NCI-H446 treated with DMSO at 0.1 percent for 48 hours (cell line): ENCODE measurements at regions not wholly inside any gene's neighbourhood (a gene's known extent, or its start where the extent isn't known, plus 50 kb on each side); places are given as distances from the start of the nearest gene placed in this dataset.
"Not testable (repeated sequence)": the region's sequence is repeated elsewhere in the genome, so short reads cannot be mapped to it uniquely, and the experiment has no call there.

Source experiments
- DNase-seq: peaks from one replicate; lab custom pipeline; 2025; lab: John Stamatoyannopoulos, UW

DNA sequence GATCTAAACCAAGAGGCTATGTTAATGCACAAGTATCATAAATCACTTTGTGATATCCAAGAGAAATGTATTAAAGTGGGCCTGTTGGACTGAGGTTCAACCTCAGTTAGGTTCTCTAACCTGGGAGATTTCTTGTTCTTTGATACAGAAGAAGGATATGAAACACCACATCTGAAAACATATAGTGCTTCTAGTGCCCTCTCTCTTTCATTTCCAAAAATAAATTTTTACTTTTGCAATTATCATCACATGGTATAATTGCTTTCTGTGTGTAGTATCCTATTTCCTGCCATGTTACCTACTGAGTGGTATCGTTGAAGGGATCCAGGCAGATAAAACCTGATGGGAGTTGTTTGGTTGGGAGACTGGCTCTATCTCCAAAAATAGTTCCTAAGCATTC lies 264.9 kb downstream of the CCER1 start:
- DNase-seq, result no peak

DNA sequence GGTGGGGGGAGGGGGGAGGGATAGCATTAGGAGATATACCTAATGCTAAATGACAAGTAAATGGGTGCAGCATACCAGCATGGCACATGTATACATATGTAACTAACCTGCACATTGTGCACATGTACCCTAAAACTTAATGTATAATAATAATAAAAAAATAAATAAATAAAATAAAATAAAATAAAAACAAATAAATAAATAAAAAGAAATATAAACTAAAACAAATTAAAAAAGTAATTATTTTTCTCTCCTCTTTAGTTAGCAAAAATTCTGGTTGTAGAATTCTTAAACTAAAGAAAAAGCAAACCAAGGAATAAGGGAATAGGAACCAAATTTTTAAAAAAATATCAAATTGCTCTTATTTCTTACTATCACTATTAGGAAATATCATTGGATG lies 267.3 kb downstream of the CCER1 start:
- DNase-seq, result not testable (repeated sequence)

- DNase-seq, result no peak
Observed at GRCh38 chr12:90683871-90684270, 271.1 kb downstream of the CCER1 start.

DNA sequence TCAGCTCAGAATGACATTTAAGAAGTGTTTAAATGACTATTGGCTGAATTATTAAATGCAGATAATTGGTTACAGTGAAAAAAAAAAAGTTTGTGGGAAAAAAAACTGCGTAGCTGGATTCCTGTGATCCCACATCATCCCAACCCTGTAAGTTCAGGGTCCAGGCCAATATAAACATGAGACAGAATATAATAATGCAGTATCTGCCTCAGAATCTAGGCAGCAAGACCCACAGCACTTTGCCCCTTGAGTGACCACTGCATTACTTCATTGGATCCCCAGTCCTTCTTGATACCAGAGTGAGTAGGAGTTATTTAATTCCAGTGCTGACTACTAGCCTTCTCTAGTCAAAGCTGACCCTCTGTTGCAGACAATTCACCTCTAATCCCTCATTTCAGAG lies 272.6 kb downstream of the CCER1 start:
- DNase-seq, result no peak

DNA sequence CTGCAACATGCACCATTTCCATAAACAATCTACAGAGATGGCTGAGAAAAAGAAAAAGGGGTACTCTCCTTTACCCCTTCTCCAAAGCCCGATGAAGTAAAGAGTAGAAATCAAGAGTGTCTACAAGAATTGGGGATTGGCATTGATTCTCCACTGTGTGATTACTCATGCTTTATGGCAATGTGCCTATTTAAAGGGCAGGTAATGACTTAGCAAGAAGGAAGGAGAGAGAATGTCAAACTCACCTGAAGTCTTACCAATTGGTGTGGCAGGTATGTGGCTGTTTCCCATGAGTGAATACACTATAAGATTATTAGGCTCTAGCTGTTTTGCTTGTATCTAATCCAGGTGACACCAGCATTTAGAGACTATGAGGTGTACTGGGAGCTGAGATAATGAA lies 275.3 kb downstream of the CCER1 start:
- no peak for DNase-seq

GRCh38 chr12:90677552-90677951 lies 277.4 kb downstream of the CCER1 start:
- DNase-seq, result no peak

DNA sequence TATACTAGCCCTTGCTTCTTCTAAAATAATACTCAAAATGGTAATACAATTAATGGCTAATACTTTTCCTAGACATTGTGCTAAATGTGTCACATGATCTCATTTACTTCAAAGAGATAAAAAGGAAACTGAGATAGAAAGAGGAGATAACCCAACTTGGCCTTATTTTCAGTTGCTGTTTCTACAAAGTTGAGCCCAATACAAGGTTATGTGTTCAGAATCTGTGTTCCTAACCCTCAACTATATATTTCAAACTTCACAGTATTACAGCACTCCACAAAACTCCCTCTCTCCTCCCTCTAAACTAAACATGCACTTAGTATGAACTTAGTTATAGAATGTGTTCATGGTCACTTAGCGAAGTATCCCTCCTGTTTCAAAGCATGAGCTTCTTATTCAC lies 277.9 kb downstream of the CCER1 start:
- DNase-seq, result no peak

GRCh38 chr12:90675106-90675505 lies 279.9 kb downstream of the CCER1 start:
- DNase-seq, result no peak

- DNase-seq, result no peak
Observed at GRCh38 chr12:90672081-90672480, 282.9 kb downstream of the CCER1 start.

- DNase-seq, result not testable (repeated sequence)
Observed at GRCh38 chr12:90663949-90664348, 291.0 kb downstream of the CCER1 start.

- DNase-seq, result no peak
Observed at GRCh38 chr12:90659060-90659459, 295.9 kb downstream of the CCER1 start.

DNA sequence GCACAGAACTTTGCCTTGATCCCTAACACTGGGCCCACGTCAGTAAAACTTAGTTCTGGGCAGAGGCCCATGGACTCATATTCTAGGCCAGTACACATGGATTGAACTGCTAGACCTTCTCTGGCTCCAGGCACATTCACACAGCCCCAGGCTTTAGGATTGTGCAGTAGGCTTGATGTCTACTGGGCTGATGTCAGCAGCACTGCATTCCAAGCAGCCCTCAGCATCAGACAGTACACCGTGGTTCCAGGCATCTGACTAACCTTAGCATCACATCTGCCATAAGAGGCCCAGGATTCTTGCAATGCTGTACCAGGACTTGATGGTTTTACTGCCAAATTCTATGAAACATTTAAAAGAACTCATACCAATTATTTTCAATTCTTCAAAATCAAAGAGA lies 301.9 kb downstream of the CCER1 start:
- DNase-seq, result no peak

- no peak for DNase-seq
Observed at GRCh38 chr12:90652280-90652679, 302.7 kb downstream of the CCER1 start.

DNA sequence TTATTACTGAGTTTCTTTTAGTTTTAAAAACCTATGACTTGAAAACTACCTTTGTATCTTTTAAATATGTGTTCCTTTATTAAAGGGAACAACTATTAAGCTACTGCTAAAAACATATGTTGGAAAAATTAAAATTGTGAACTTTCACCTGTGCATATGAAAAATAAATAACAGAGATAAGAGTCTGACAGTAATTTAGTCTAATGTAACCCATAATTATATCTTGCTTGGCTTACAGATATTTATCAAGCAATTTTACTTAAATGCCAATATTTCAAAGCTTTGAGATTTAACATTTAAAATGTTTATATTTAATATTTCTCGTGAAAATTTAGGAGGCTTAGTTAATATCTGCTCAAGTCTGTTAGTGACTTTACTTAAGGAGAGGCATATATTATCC lies 309.8 kb downstream of the CCER1 start:
- no peak for DNase-seq

DNA sequence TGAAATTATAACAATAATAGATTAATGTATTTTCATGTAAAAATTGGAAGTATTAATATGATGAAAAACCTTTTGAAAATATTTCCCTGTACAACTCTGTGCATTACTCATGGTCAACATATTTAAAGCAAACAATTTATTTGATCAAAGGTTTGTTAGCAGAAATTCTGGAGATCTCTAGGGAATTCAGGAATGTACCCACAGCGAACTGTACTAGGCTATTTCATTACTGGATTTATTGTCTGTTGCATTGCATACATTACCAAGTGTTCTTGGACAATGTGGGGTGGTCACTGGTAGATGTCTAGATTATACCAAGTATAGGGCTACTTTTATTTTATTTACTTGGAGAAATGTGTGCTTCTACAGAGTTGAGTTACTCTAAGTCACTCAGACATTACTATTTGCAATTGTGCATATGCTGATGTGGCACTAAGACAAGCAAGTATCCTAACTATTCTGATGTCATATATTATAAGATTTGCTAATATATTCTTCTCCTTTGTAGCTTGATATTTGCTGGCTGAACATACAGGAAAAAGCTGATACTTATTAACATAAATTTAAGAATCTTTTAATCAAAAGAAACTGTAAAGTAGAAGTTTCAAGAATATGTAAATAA lies 323.3 kb downstream of the CCER1 start:
- DNase-seq, result no peak

DNA sequence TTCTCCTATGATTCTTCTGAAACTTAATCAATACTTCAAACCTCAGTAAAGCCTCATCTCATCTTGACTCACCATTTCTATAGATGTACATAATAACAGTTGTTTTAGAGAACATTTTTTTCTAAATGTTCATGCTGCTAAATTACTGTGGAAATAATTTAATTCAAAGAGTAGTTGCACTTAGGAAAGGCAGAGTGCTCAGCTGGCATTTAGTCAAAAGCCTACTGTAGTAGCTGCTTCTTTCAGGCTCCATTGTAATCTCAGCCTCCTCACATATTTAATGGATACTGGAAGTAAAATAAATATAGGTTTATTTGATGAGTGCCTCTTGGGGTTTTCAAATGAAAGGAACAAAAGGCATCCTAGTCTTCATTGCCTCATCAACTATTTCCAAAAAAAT lies 325.0 kb downstream of the CCER1 start:
- no peak for DNase-seq

- no peak for DNase-seq
Observed at GRCh38 chr12:90628213-90628612, 326.8 kb downstream of the CCER1 start.

- DNase-seq, result no peak
Observed at GRCh38 chr12:90627180-90627896, 327.6 kb downstream of the CCER1 start.

- no peak for DNase-seq
Observed at GRCh38 chr12:90622431-90622830, 332.5 kb downstream of the CCER1 start.

- DNase-seq, result no peak
Observed at GRCh38 chr12:90621927-90622326, 333.0 kb downstream of the CCER1 start.

GRCh38 chr12:90619943-90620342 lies 335.0 kb downstream of the CCER1 start:
- no peak for DNase-seq

DNA sequence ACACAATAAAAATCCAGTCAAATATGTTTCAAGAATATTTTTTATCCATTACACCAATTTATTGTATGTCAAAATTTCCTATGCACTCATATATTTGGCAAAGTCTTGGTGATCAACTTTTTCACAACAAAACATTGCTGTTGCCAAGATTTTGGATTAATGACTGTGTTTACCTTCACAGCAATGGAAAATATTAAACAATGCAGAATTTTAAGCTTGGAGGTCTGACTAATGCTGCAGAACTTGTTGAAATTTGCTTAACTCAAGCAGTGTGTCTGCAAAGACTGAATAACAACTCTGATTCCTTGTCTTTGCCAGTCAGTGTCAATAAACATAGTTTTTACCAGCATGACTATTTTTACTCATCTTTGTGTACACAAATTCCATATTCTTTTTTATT lies 336.4 kb downstream of the CCER1 start:
- no peak for DNase-seq

- DNase-seq, result no peak
Observed at GRCh38 chr12:90611891-90612290, 343.1 kb downstream of the CCER1 start.

- no peak for DNase-seq
Observed at GRCh38 chr12:90611048-90611447, 343.9 kb downstream of the CCER1 start.
